B cell (primary cell): ENCODE measurements at regions not wholly inside any gene's neighbourhood (a gene's known extent, or its start where the extent isn't known, plus 50 kb on each side); places are given as distances from the start of the nearest gene placed in this dataset.

Experiments
- CTCF ChIP-seq: fragments of 200-600 bp; IDR thresholded peaks from one replicate; pipeline ENCODE4 v1.8.0; 2022; ENCODE audit warnings: antibody characterized with exemption, mild to moderate bottlenecking
- EZH2 ChIP-seq: IDR thresholded peaks from 2 replicates; pipeline ENCODE4 v1.6.1; 2012; ENCODE audit warnings: borderline replicate concordance, low read depth, mild to moderate bottlenecking, moderate library complexity, low read length; ENCODE audit not compliant: insufficient read depth, poor library complexity, severe bottlenecking

GRCh38 chr3:79902151-79902550 lies 134.4 kb upstream of the ROBO1 start:
- no peak for TF ChIP-seq CTCF
- TF ChIP-seq EZH2 = no peak
